Left ventricle myocardium inferior (tissue), 1 donor: ENCODE measurements at regions not wholly inside any gene's neighbourhood (a gene's known extent, or its start where the extent isn't known, plus 50 kb on each side); places are given as distances from the start of the nearest gene placed in this dataset.

Experiments
- DNase-seq: peaks from one replicate; pipeline ENCODE4 v3.0.0-alpha.2; 2020
- H3K27ac ChIP-seq: fragments of 200-600 bp; replicated peaks from 2 replicates; pipeline ENCODE4 v1.8.0; 2021
- H3K27me3 ChIP-seq: fragments of 200-600 bp; 2 replicates; pipeline ENCODE4 v1.8.0; 2021; ENCODE audit warnings: low read depth
- H3K36me3 ChIP-seq: fragments of 200-600 bp; 2 replicates; pipeline ENCODE4 v1.8.0; 2021
- H3K4me1 ChIP-seq: fragments of 200-600 bp; 2 replicates; pipeline ENCODE4 v1.8.0; 2021
- H3K4me3 ChIP-seq: fragments of 200-600 bp; 2 replicates; pipeline ENCODE4 v1.8.0; 2021; ENCODE audit warnings: mild to moderate bottlenecking, moderate library complexity
- H3K9me3 ChIP-seq: fragments of 200-600 bp; replicated peaks from 2 replicates; pipeline ENCODE4 v1.8.0; 2021
- intact Hi-C: fragments of 100-400 bp; cut with micrococcal nuclease; formaldehyde crosslinking; loops from one replicate; pipeline ENCODE4 v1.11.0; 2022
- TF ChIP-seq, protein P1 (sequence below): fragments of 200-600 bp; IDR thresholded peaks from 2 replicates; pipeline ENCODE4 v1.8.0; 2021; ENCODE audit warnings: antibody characterized with exemption, mild to moderate bottlenecking, borderline replicate concordance
- donor health status: DM: no; HTN: yes; CAD: no; lungs with severe emphysema.

DNA sequence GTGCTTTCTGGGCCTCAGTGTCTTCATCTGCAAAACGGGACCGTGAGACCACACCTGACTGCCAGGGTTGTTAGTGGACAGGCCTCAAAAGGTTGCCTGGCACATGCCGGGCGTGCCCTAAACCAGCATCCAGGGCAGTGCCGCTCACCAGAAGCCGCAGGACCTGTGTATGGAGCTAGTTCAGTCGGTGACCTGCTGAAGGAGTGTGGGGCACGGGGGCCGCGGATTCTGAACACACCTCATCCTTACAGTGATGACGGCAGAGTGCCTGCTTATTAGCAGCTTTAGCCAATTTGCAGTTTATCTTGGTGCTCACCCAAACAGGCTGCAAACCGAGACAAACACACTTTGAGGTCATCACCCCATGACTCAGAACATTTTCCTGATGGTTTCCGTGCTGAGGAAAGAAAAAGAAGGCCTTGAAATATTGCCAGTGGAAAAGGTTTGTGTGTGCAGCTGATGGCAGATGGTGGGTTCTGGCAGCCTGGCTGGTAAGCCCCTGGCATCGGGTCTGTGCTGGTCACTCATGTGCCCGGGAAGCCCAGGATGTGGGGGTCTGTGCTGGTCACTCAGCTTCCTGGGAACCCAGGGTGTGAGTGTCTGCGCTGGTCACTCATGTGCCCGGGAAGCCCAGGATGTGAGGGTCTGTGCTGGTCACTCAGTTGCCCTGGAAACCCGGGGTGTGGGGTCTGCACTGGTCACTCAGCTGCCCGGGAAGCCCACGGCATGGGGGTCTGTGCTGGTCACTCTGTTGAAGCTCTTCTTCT is 153.8 kb downstream of the ERMARD start:
- intact Hi-C loops: no loop called here
- H3K27me3 ChIP-seq: peaks cover 6% of the 10 kb centered on the region
- H3K9me3 ChIP-seq: no peaks in the 10 kb centered on the region
- peak overlapping the region; percentile 59 for H3K27ac ChIP-seq
- DNase-seq: no peak
- H3K4me1 ChIP-seq: peaks cover 39% of the 10 kb centered on the region
- H3K4me3 ChIP-seq: no peak overlapping the region
- no peaks in the 10 kb centered on the region for H3K36me3 ChIP-seq
- TF ChIP-seq, protein P1, sequence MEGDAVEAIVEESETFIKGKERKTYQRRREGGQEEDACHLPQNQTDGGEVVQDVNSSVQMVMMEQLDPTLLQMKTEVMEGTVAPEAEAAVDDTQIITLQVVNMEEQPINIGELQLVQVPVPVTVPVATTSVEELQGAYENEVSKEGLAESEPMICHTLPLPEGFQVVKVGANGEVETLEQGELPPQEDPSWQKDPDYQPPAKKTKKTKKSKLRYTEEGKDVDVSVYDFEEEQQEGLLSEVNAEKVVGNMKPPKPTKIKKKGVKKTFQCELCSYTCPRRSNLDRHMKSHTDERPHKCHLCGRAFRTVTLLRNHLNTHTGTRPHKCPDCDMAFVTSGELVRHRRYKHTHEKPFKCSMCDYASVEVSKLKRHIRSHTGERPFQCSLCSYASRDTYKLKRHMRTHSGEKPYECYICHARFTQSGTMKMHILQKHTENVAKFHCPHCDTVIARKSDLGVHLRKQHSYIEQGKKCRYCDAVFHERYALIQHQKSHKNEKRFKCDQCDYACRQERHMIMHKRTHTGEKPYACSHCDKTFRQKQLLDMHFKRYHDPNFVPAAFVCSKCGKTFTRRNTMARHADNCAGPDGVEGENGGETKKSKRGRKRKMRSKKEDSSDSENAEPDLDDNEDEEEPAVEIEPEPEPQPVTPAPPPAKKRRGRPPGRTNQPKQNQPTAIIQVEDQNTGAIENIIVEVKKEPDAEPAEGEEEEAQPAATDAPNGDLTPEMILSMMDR: no peak

DNA sequence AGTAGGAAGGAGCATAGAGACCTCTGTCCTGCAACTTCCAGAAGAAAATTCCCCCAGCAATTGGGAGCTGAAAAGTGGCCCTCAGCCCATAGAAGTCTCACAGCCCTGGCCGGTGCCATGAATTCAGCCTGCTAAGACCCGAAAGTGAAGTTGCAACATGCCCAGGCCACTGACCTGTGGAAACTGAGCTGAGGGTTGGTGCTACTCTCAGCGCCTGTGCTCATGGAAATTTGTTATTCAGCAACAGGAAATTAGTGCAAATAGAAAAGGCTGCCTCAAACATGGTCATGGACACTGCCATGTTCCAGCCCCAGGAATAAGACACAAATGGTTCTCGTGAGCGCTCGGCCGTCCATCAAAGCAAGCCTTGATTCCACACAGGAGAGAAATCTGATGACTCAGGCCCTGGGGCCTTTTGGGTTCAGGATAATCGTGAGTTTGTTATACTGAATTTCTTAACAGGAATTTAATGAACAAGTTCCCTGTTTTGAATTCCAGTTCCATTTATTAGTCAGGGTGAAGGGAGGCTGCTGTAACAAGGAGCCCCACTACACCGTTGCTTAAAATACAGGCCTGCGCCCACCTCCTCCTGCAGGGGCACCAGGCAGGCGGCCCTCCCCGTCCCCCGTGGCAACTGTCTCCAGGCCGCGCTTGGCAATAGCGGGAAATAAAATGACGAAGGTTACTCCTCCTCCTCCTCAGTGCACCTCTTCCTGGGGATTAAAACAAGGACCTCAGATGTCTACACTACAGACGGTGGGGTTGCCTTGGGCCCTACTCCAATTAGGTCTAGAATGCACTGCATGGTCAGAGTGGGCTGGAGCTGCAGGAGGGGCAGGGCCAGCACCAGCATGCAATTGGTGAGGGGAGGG is 152.9 kb downstream of the ERMARD start:
- no peak for DNase-seq
- Histone ChIP-seq H3K9me3 (no peaks in the 10 kb centered on the region), H3K27ac (peak overlapping the region; percentile 27), H3K27me3 (peaks cover 6% of the 10 kb centered on the region), H3K36me3 (no peaks in the 10 kb centered on the region), H3K4me3 (no peak overlapping the region), H3K4me1 (peaks cover 45% of the 10 kb centered on the region)
- intact Hi-C loops: no loop called here
- TF ChIP-seq, protein P1: no peak

DNA sequence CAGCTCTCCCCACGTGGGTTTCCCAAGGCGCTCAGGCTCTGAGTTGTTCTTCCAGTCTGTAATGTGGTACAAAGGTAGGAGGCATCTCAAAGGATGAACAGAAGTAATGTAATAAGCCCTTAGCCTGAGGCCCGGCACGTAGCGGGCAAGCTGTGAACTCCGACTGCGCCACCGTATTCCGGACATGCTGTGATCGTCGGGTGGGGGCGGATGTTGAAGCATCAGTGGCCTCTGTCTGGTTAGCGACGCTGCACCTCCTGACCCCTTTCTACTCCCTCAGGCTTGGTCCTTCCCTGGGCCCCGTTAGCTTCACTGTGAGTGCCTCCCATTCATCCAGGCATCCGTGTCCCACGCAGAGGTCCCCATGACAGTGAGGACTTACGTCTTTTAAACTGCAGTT is 151.7 kb downstream of the ERMARD start:
- intact Hi-C loops: no loop called here

DNA sequence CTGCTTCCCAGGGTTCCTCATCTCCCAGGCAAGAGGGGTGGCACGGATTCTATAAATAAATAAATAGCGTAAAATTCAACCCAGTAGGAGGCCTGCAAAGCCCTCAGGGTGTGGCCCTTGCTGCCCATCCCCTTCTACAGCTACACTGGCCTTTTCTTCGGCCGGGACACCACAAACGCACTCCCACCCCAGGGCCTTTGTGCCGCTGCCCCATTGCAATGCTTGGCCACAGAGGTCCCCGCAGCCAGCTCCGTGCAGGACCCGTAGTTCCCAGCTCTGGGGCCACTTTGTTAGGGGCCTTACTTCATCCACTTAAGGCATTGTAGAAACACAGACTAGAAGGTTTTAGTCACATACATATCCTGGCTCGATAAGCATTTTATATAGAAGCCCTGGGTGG is 151.2 kb downstream of the ERMARD start:
- TF ChIP-seq, protein P1: no peak
- Histone ChIP-seq H3K4me1 (peaks cover 42% of the 10 kb centered on the region), H3K4me3 (no peak overlapping the region), H3K27me3 (peaks cover 6% of the 10 kb centered on the region), H3K9me3 (no peaks in the 10 kb centered on the region), H3K27ac (no peak overlapping the region), H3K36me3 (no peaks in the 10 kb centered on the region)
- intact Hi-C loops: no loop called here
- no peak for DNase-seq

More for the DNA sequence above, 151.7 kb downstream of the ERMARD start:
- Histone ChIP-seq H3K27me3 (peaks cover 6% of the 10 kb centered on the region), H3K36me3 (no peaks in the 10 kb centered on the region), H3K27ac (no peak overlapping the region), H3K9me3 (no peaks in the 10 kb centered on the region), H3K4me3 (no peak overlapping the region), H3K4me1 (peaks cover 46% of the 10 kb centered on the region)
- TF ChIP-seq, protein P1: no peak
- DNase-seq: no peak

DNA sequence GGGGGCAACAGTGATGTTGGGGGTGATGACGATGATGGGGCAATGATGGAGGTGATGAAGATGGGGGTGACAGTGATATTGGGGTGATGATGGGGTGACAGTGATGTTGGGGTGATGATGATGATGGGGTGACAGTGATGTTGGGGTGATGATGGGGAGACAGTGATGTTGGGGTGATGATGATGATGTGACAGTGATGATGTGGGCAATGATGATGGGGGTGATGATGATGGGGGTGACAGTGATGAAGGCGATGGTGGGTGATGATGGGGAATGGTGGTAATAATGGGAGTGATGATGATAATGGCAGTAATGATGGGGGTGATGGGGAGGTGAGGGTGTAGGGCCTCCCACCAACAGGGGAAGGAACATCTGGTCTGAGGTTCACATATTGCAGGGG is 150.6 kb downstream of the ERMARD start:
- Histone ChIP-seq H3K4me3 (no peak overlapping the region), H3K27ac (no peak overlapping the region), H3K27me3 (peaks cover 3% of the 10 kb centered on the region), H3K36me3 (no peaks in the 10 kb centered on the region), H3K9me3 (no peaks in the 10 kb centered on the region), H3K4me1 (peaks cover 37% of the 10 kb centered on the region)
- intact Hi-C loops: no loop called here
- no peak for DNase-seq
- TF ChIP-seq, protein P1: no peak
